IMR-90 (cell line): ENCODE measurements at regions not wholly inside any gene's neighbourhood (a gene's known extent, or its start where the extent isn't known, plus 50 kb on each side); places are given as distances from the start of the nearest gene placed in this dataset.
A peak's percentile ranks its signal among the peaks of the same experiment; 100 is the strongest.

Experiments used
- ATAC-seq: fragments of 200-7000 bp; cut with Tn5 transposase; 2 replicates; pipeline ENCODE4 v1.9.1; 2020; ENCODE audit warnings: low read depth, mild to moderate bottlenecking, moderate library complexity
- BruUV-seq: library from RNA; stranded (reverse); fragments of 400-500 nt; replicated peaks from 2 replicates; lab custom pipeline; 2021; lab: Mats Ljungman, UMichigan
- CTCF ChIA-PET: fragments of 300-600 bp; formaldehyde crosslinking; extraction: SDS; loops from one replicate; lab custom pipeline; 2021; ENCODE audit warnings: antibody characterized with exemption; lab: Yijun Ruan, JAX
- POLR2A ChIA-PET: fragments of 300-600 bp; sonication (Branson Sonifier 250); formaldehyde crosslinking; loops from one replicate; lab custom pipeline; 2022; ENCODE audit warnings: antibody characterized with exemption; ENCODE audit not compliant: unreplicated experiment; lab: Charles Lee
- DNase-seq: peaks from one replicate; pipeline ENCODE4 v3.0.0; 2013
- H2AFZ ChIP-seq: replicated peaks from 2 replicates; pipeline ENCODE3; 2013; ENCODE audit warnings: low read length, mild to moderate bottlenecking; ENCODE audit not compliant: poor library complexity
- H2AK5ac ChIP-seq: 2 replicates; pipeline ENCODE4 v1.6.1; 2013; ENCODE audit warnings: low read depth, low read length, inconsistent platforms
- H2AK9ac ChIP-seq: replicated peaks from 2 replicates; pipeline ENCODE3; 2013; ENCODE audit warnings: mild to moderate bottlenecking, low read depth, low read length, moderate library complexity; ENCODE audit not compliant: poor library complexity
- H2BK120ac ChIP-seq: 2 replicates; pipeline ENCODE4 v1.6.1; 2013; ENCODE audit warnings: low read depth, low read length, inconsistent platforms
- H2BK15ac ChIP-seq: 3 replicates; pipeline ENCODE4 v1.6.1; 2013; ENCODE audit warnings: low read depth, low read length, inconsistent platforms
- H2BK20ac ChIP-seq: 2 replicates; pipeline ENCODE4 v1.6.1; 2013; ENCODE audit warnings: low read depth, mild to moderate bottlenecking, inconsistent platforms, low read length, moderate library complexity
- H2BK5ac ChIP-seq: 2 replicates; pipeline ENCODE4 v1.6.1; 2013; ENCODE audit warnings: mild to moderate bottlenecking, low read depth, low read length, inconsistent platforms; ENCODE audit not compliant: poor library complexity, severe bottlenecking
- H3K14ac ChIP-seq: replicated peaks from 2 replicates; pipeline ENCODE4 v1.6.1; 2013; ENCODE audit warnings: low read depth, low read length, inconsistent platforms
- H3K18ac ChIP-seq: 2 replicates; pipeline ENCODE4 v1.6.1; 2013; ENCODE audit warnings: low read depth, low read length, control low read depth
- H3K23ac ChIP-seq: 2 replicates; pipeline ENCODE4 v1.6.1; 2013; ENCODE audit warnings: low read depth, low read length, inconsistent platforms
- H3K27ac ChIP-seq: 2 replicates; pipeline ENCODE4 v1.5.1; 2013; ENCODE audit warnings: mild to moderate bottlenecking, control low read depth, low read length; ENCODE audit not compliant: insufficient read depth
- H3K27me3 ChIP-seq: 2 replicates; pipeline ENCODE4 v1.6.1; 2013; ENCODE audit warnings: low read length; ENCODE audit not compliant: control insufficient read depth, insufficient read depth
- H3K36me3 ChIP-seq: 2 replicates; pipeline ENCODE4 v1.6.1; 2013; ENCODE audit warnings: low read length, mixed read lengths; ENCODE audit not compliant: control insufficient read depth, insufficient read depth
- H3K4ac ChIP-seq: 2 replicates; pipeline ENCODE4 v1.6.1; 2013; ENCODE audit warnings: low read depth, low read length, inconsistent platforms
- H3K4me1 ChIP-seq: 2 replicates; pipeline ENCODE4 v1.6.1; 2013; ENCODE audit warnings: low read length, mixed read lengths; ENCODE audit not compliant: control insufficient read depth, insufficient read depth
- H3K4me2 ChIP-seq: 2 replicates; pipeline ENCODE4 v1.6.1; 2013; ENCODE audit warnings: low read depth, mild to moderate bottlenecking, control low read depth, low read length, moderate library complexity
- H3K4me3 ChIP-seq: 2 replicates; pipeline ENCODE4 v1.5.1; 2013; ENCODE audit warnings: low read depth, mild to moderate bottlenecking, control low read depth, low read length, moderate library complexity; ENCODE audit not compliant: insufficient read depth
- H3K56ac ChIP-seq: 2 replicates; pipeline ENCODE4 v1.6.1; 2013; ENCODE audit warnings: low read length, inconsistent platforms; ENCODE audit not compliant: insufficient read depth; ENCODE audit errors: extremely low read depth
- H3K79me1 ChIP-seq, 2 experiments: 2 replicates each; pipeline ENCODE4 v1.6.1; 2013; ENCODE audit warnings: low read length in 2 of 2, inconsistent platforms in 1 of 2, low read depth in 1 of 2
- H3K9ac ChIP-seq: 2 replicates; pipeline ENCODE4 v1.6.1; 2013; ENCODE audit warnings: low read depth, low read length, control low read depth
- H3K9me1 ChIP-seq: 2 replicates; pipeline ENCODE4 v1.6.1; 2013; ENCODE audit warnings: low read length, inconsistent platforms; ENCODE audit not compliant: insufficient read depth
- H3K9me3 ChIP-seq: 2 replicates; pipeline ENCODE4 v1.6.1; 2013; ENCODE audit warnings: low read length; ENCODE audit not compliant: control insufficient read depth, insufficient read depth
- H4K20me1 ChIP-seq: 2 replicates; pipeline ENCODE4 v1.6.1; 2013; ENCODE audit warnings: low read length, inconsistent platforms; ENCODE audit not compliant: insufficient read depth
- H4K5ac ChIP-seq: 2 replicates; pipeline ENCODE4 v1.6.1; 2013; ENCODE audit warnings: mild to moderate bottlenecking, low read depth, low read length, control low read depth
- H4K8ac ChIP-seq, 2 experiments: 2 replicates each; pipeline ENCODE4 v1.6.1; 2013; ENCODE audit warnings: low read depth in 2 of 2, low read length in 2 of 2, control low read depth in 1 of 2, inconsistent platforms in 1 of 2
- H4K91ac ChIP-seq: 2 replicates; pipeline ENCODE4 v1.6.1; 2013; ENCODE audit warnings: low read depth, low read length, inconsistent platforms; ENCODE audit not compliant: insufficient read depth
- CTCF ChIP-seq: conservative IDR thresholded peaks from 2 replicates; pipeline ENCODE4 v1.5.1; 2012; ENCODE audit warnings: mild to moderate bottlenecking, low read depth, low read length, improper control_type of control experiment
- FOS ChIP-seq: fragments of 150-350 bp; IDR thresholded peaks from 2 replicates; pipeline ENCODE4 v1.6.1; 2016; ENCODE audit warnings: low read depth, low read length
- WGBS, 2 experiments: methylation state at CpG; one replicate each; pipeline versions ENCODE4 v1.1.5 to v1.1.7; 2013; ENCODE audit warnings: missing lambda C conversion rate in 2 of 2; ENCODE audit not compliant: insufficient read length in 1 of 2; ENCODE audit errors: extremely low coverage in 2 of 2; 5-methylcytosine and 5-hydroxymethylcytosine counted together
- dilution Hi-C: fragments of 300-500 bp; cut with HindIII; formaldehyde crosslinking; loops from one replicate; pipeline ENCODE4 v1.14.3; 2018; ENCODE audit warnings: low sequenced_read_pairs; ENCODE audit not compliant: unreplicated experiment
- in situ Hi-C: fragments of 300-500 bp; cut with MboI; formaldehyde crosslinking; loops from 3 replicates; pipeline ENCODE4 v1.14.3; 2019; ENCODE audit warnings: low sequenced_read_pairs, inconsistent platforms, mixed read lengths
- intact Hi-C: fragments of 100-400 bp; cut with micrococcal nuclease; formaldehyde crosslinking; loops from 2 replicates; pipeline ENCODE4 v1.10.0; 2022

- H3K4me1 ChIP-seq, result no peaks in the 10 kb centered on the region
- no peak overlapping the region for H3K4me2 ChIP-seq
- intact Hi-C loops, result loop anchor here (5.0 kb wide), 1 partner anchor 323 kb away; no protein-coding TSS in a partner anchor
- H2AFZ ChIP-seq, result no peak overlapping the region
- ChIA-PET POLR2A (no interaction called here), CTCF (interaction anchor here (1.1 to 1.5 kb wide), 2 partner anchors 8 to 321 kb away, joined by 3 read pairs; no protein-coding TSS in a partner anchor)
- no peak overlapping the region for H2AK5ac ChIP-seq
- peak; percentile 31 for DNase-seq
- no peak overlapping the region for H3K4ac ChIP-seq
- dilution Hi-C loops, result no loop called here
- no peak overlapping the region for H2BK120ac ChIP-seq
- H4K8ac ChIP-seq, result no peak overlapping the region
- 0 out of 2 replicates have a peak, but pooled peaks have one; percentile 15 for TF ChIP-seq FOS
- TF ChIP-seq CTCF, result no peak
- no peak overlapping the region for H3K4me3 ChIP-seq
- no peak overlapping the region for H3K9ac ChIP-seq
- no peaks in the 10 kb centered on the region for H3K79me1 ChIP-seq
- no peaks in the 10 kb centered on the region for H3K27me3 ChIP-seq
- peak; percentile 54 for ATAC-seq
- no peak overlapping the region for H2BK5ac ChIP-seq
- no peaks in the 10 kb centered on the region for H3K36me3 ChIP-seq
- H3K56ac ChIP-seq, result no peak overlapping the region
- no CpG with 5 or more reads among the region's 2 CpGs for WGBS, 2 experiments
- H3K27ac ChIP-seq, result no peak overlapping the region
- H3K9me3 ChIP-seq, result no peaks in the 10 kb centered on the region
- no peaks in the 10 kb centered on the region; the same call in 1 of the 2 replicates for H3K9me1 ChIP-seq
- H4K20me1 ChIP-seq, result no peaks in the 10 kb centered on the region
- in situ Hi-C loops, result no loop called here
- BruUV-seq, result no TSS peak
- H2BK20ac ChIP-seq, result no peak overlapping the region
- H2AK9ac ChIP-seq, result no peak overlapping the region
- H3K23ac ChIP-seq, result no peak overlapping the region
- H4K91ac ChIP-seq, result no peak overlapping the region
- no peak overlapping the region for H3K14ac ChIP-seq
- no peak overlapping the region for H4K5ac ChIP-seq
- H2BK15ac ChIP-seq, result no peak overlapping the region
- H3K18ac ChIP-seq, result no peak overlapping the region
Observed at GRCh38 chr4:31040106-31040505, 319.9 kb downstream of the PCDH7 start.
